Dedifferentiated amniotic fluid mesenchymal stem cell (primary cell): ENCODE measurements at regions not wholly inside any gene's neighbourhood (a gene's known extent, or its start where the extent isn't known, plus 50 kb on each side); places are given as distances from the start of the nearest gene placed in this dataset.

Source experiments
- DNase-seq: peaks from one replicate; pipeline ENCODE4 v3.0.0-alpha.2; 2016; ENCODE audit errors: extremely low spot score

- DNase-seq, result no peak
Measured at GRCh38 chr11:127601578-127601977, 601.0 kb upstream of the KIRREL3 start.

- no peak for DNase-seq
Measured at GRCh38 chr11:127600674-127601073, 600.1 kb upstream of the KIRREL3 start.

GRCh38 chr11:127598476-127598875, 597.9 kb upstream of the KIRREL3 start:
- no peak for DNase-seq

- DNase-seq, result no peak
Measured at GRCh38 chr11:127596433-127596832, 595.9 kb upstream of the KIRREL3 start.

DNA sequence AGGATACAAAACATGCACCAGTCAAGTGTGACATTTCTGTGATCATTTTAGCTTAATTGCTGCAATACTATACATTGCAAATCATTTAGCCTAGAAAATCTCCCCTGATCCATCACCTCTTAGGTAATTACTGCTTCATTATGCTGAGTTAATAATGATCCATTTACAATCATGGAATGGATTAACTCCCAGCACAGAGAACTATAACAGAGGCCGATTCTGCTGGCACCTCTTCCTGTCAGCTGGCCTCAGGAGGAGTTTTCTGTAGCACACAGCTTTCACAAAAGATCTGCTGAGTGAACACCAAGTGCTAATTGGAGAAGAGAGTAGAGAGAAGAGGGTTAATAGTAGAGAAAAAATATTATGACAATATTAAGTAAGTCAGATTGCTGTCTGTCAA, 591.8 kb upstream of the KIRREL3 start:
- DNase-seq, result no peak

- no peak for DNase-seq
Measured at GRCh38 chr11:127590314-127590713, 589.7 kb upstream of the KIRREL3 start.

- no peak for DNase-seq
Measured at GRCh38 chr11:127588431-127588830, 587.9 kb upstream of the KIRREL3 start.

DNA sequence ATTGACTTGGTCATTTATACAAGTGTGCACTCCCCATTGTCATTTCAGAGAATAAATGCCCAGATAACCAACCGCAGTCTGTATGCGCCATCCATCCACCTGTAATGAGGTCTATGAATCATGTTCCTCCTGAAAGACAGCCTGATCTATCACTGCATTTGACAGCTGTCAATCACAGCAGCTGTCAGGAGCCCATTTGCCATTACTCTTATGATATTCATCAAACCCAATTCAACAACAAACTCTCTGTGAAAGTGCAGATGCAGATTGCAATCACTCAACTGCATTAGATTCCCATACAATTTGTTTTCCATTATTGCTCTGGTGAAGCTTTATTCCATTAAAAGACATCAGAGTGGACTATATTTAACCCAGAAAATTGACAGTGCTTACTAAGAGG, 586.9 kb upstream of the KIRREL3 start:
- no peak for DNase-seq

- DNase-seq, result no peak
Measured at GRCh38 chr11:127576210-127576609, 575.6 kb upstream of the KIRREL3 start.

- DNase-seq, result no peak
Measured at GRCh38 chr11:127574478-127574877, 573.9 kb upstream of the KIRREL3 start.

GRCh38 chr11:127568891-127569290, 568.3 kb upstream of the KIRREL3 start:
- no peak for DNase-seq

DNA sequence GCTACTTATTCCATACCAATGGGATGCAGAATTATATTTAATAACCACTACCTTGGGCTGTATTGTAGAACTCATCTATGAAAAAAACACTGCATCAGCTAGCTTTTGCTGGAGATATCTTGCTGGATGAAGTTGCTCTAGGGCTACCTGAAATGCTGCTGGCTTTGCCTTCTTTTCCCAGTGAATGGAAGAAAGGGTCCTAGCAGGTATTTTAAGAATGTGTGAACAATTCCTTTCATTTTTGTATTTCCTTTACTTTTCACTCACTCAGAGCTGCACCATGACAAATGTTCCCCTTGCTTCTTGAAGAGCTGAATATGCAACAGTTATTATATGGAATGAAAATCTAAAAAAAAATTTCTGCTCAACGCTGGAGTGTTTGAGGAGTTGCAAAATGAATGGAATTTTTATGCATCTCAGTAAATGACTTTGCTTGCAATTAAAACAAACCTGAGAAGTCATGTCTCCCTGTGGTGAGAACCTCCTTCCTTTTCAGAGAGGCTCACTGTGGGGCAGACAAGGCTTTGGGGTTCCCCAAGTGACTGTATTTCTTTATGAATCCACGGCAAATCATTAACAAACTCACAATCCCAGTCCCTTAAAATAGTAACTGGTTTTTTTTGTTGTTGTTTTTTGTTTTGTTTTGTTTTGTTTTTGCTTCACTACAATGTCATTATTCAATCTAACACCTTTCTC, 566.8 kb upstream of the KIRREL3 start:
- no peak for DNase-seq

DNA sequence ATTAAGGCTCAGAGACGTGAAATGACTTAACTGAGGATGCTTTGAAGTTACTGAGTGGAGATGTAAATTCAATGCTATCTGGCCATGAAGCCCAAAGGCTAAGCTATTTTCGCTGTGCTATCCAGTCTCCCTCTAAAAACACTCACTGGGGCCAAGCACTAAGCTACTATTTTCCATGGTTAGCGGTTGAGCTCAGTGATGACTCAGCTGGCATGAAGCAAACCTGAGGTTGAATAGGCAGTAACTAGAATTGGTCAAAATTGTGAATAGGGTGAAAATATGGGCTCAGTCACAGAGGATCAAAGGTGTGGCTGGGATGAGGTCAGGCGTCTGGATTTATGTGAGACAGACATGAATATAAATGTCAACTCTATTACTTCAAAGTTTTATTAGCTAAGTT, 564.2 kb upstream of the KIRREL3 start:
- DNase-seq, result no peak

GRCh38 chr11:127559978-127560377, 559.4 kb upstream of the KIRREL3 start:
- DNase-seq, result no peak

GRCh38 chr11:127552446-127552845, 551.9 kb upstream of the KIRREL3 start:
- DNase-seq, result no peak

- DNase-seq, result no peak
Measured at GRCh38 chr11:127531167-127531566, 530.6 kb upstream of the KIRREL3 start.

- DNase-seq, result no peak
Measured at GRCh38 chr11:127528297-127528696, 527.7 kb upstream of the KIRREL3 start.

- DNase-seq, result no peak
Measured at GRCh38 chr11:127524618-127525017, 524.0 kb upstream of the KIRREL3 start.

- DNase-seq, result peak; percentile 46
Measured at GRCh38 chr11:127521413-127521812, 520.8 kb upstream of the KIRREL3 start.

DNA sequence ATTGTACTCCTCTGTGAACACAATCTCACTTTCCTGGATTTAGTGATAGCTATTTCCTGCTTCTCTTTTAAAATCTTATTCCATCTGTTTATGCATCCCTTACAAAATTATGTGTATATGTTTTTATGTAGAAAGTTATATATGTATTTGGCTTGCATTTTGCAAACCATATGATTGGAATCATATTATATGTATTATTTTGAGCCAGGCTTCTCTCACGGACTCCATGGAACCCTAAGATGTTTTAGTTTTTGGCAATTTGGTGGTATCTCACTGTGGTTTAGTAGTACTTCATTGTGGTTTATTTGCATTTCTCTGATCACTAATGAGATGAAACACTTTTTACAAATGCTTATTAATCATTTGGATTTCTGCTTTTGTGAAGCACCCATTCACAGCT, 507.3 kb upstream of the KIRREL3 start:
- no peak for DNase-seq

- DNase-seq, result no peak
Measured at GRCh38 chr11:127506647-127507046, 506.1 kb upstream of the KIRREL3 start.

GRCh38 chr11:127506126-127506525, 505.6 kb upstream of the KIRREL3 start:
- DNase-seq, result no peak

DNA sequence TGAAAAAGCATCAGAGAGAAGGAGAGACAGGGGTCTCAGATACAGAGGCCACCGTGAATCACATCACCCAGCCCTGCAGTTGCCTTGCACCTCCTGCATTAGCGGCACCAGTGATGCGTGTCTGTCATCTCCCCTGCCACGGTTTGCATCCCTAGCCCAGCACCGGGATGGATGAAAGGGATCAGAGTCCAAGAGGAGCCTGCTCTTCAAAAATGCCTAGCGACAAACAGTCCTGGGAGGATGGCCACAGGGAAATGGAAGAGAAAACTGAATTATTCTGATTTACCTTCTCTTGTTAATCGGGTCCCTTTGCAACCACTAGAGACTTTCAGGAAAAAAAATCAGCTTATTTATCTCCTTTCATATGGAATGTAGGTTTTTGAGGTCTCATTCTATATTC, 495.6 kb upstream of the KIRREL3 start:
- no peak for DNase-seq

- DNase-seq, result no peak
Measured at GRCh38 chr11:127493330-127494022, 492.9 kb upstream of the KIRREL3 start.
